Choroid plexus epithelial cell (primary cell): ENCODE measurements at regions not wholly inside any gene's neighbourhood (a gene's known extent, or its start where the extent isn't known, plus 50 kb on each side); places are given as distances from the start of the nearest gene placed in this dataset.

Source experiments
- DNase-seq: peaks from one replicate; pipeline ENCODE4 v3.0.0-alpha.2; 2010; ENCODE audit warnings: low read depth
- H3K4me3 ChIP-seq: 2 replicates; pipeline ENCODE4 v1.5.1; 2011; ENCODE audit warnings: low read depth, mild to moderate bottlenecking, control low read depth, low read length, moderate library complexity
- CTCF ChIP-seq: conservative IDR thresholded peaks from 2 replicates; pipeline ENCODE4 v1.5.1; 2011; ENCODE audit warnings: low read depth, mild to moderate bottlenecking, control low read depth, inconsistent platforms, low read length, moderate library complexity

- no peak overlapping the region for H3K4me3 ChIP-seq
- no peak for TF ChIP-seq CTCF
- no peak for DNase-seq
Observed at GRCh38 chr17:27082023-27082774, 211.7 kb upstream of the WSB1 start.

DNA sequence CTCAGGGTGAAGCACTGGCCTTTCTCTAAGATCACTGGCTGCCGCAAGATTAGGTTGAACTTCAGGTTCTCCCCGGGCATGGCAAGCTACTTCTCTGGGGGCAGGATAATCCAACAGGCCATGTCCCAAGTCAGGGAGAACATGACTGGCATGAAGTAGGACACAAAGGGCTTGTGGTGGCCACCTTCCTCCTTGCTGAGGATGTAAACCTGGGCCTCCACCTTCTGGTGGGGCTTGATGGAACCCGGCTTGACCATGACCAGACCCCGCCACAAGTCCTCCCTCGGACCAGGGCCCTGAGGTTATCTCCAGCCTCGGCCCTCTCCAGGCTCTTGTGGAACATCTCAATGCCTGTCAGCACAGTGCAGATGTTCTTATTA, 211.1 kb upstream of the WSB1 start:
- no peak for TF ChIP-seq CTCF
- no peak overlapping the region for H3K4me3 ChIP-seq
- DNase-seq: no peak

- no peak for DNase-seq
- no peak for TF ChIP-seq CTCF
- no peak overlapping the region for H3K4me3 ChIP-seq
Observed at GRCh38 chr17:27083408-27084185, 210.3 kb upstream of the WSB1 start.

DNA sequence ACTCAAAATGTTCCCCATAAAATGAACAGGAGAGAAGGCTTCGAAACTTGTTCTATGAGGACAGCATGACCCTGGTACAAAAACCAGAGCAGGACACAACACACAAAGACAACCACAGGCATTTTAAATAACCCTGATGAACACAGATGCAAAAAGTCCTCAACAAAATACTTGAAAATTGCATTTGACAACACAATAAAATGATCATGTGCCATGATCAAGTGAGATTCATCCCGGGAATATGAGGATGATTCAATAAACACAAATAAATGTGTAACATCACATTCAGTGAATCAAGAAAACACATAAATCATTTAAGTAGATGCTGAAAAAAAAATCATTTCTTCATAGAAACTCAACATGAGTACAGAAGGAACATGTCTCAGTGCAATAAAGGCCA, 208.4 kb upstream of the WSB1 start:
- H3K4me3 ChIP-seq: no peak overlapping the region
- TF ChIP-seq CTCF: no peak
- no peak for DNase-seq

DNA sequence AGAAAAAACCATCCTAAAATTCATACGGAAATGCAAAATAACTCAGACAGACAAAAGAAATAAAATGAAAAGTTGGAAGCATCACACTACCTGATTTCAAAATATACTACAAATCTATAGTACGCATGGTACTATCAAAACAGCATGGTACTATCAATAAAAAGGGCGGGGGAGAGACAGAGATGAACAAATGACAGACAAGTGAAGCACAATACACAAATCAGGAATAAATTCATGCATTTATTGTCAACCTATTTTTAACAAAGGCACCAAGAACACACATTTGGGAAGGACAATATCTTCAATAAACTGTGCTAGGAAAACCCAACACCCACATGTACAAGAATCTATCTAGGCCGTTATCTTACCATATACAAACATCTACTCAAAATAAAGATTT, 207.4 kb upstream of the WSB1 start:
- no peak for DNase-seq
- H3K4me3 ChIP-seq: no peak overlapping the region
- TF ChIP-seq CTCF: no peak

GRCh38 chr17:27087935-27088766, 205.8 kb upstream of the WSB1 start:
- no peak for DNase-seq
- TF ChIP-seq CTCF: no peak
- no peak overlapping the region for H3K4me3 ChIP-seq
